Esophagus squamous epithelium (tissue), 4 donors: ENCODE measurements at regions not wholly inside any gene's neighbourhood (a gene's known extent, or its start where the extent isn't known, plus 50 kb on each side); places are given as distances from the start of the nearest gene placed in this dataset.

Experiments used
- POLR2A ChIP-seq, 4 donors: fragments of 450-650 bp; IDR thresholded peaks; one replicate each; pipeline ENCODE4 v1.6.1; 2017; ENCODE audit warnings: antibody characterized with exemption in 4 of 4, mild to moderate bottlenecking in 4 of 4, moderate library complexity in 3 of 4
- TF ChIP-seq, protein P1 (sequence below), 6 experiments: fragments of 450-650 bp in 4 of 6; fragments of 200-600 bp in 2 of 6; sonication (generic) in 2 of 6; IDR thresholded peaks; one replicate each; pipeline ENCODE4 v1.5.1; 2016 to 2019; ENCODE audit warnings: antibody characterized with exemption in 6 of 6, mild to moderate bottlenecking in 4 of 6, moderate library complexity in 4 of 6

GRCh38 chr11:34770111-34770510 is 146.1 kb downstream of the APIP start:
- TF ChIP-seq POLR2A (IDR thresholded peaks at IDR 0.05) = no peak
- TF ChIP-seq, protein P1, sequence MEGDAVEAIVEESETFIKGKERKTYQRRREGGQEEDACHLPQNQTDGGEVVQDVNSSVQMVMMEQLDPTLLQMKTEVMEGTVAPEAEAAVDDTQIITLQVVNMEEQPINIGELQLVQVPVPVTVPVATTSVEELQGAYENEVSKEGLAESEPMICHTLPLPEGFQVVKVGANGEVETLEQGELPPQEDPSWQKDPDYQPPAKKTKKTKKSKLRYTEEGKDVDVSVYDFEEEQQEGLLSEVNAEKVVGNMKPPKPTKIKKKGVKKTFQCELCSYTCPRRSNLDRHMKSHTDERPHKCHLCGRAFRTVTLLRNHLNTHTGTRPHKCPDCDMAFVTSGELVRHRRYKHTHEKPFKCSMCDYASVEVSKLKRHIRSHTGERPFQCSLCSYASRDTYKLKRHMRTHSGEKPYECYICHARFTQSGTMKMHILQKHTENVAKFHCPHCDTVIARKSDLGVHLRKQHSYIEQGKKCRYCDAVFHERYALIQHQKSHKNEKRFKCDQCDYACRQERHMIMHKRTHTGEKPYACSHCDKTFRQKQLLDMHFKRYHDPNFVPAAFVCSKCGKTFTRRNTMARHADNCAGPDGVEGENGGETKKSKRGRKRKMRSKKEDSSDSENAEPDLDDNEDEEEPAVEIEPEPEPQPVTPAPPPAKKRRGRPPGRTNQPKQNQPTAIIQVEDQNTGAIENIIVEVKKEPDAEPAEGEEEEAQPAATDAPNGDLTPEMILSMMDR (IDR thresholded peaks at IDR 0.05) = no peak
